ENCODE measurements at regions not wholly inside any gene's neighbourhood (a gene's known extent, or its start where the extent isn't known, plus 50 kb on each side); places are given as distances from the start of the nearest gene placed in this dataset.

- TF ChIP-seq CTCF (IDR thresholded peaks at IDR 0.05; ENCODE audit: low read depth, low read length, missing input control) (no peak), ATF3 (IDR thresholded peaks at IDR 0.05) (no peak), MAX (IDR thresholded peaks at IDR 0.05) (no peak), REST (IDR thresholded peaks at IDR 0.05) (no peak), SP1 (IDR thresholded peaks at IDR 0.05) (no peak)
These were observed 161.0 kb upstream of the FGF13 start for GRCh38 chrX:138872537-138872936.
